HEK293T (cell line): ENCODE measurements at regions not wholly inside any gene's neighbourhood (a gene's known extent, or its start where the extent isn't known, plus 50 kb on each side); places are given as distances from the start of the nearest gene placed in this dataset.

Experiments used
- CTCF ChIA-PET: fragments of 350-600 bp; formaldehyde crosslinking; extraction: SDS; loops from one replicate; lab custom pipeline; 2021; ENCODE audit warnings: antibody characterized with exemption, inconsistent platforms; lab: Yijun Ruan, JAX
- POLR2A ChIA-PET: fragments of 350-600 bp; formaldehyde crosslinking; extraction: SDS; loops from one replicate; lab custom pipeline; 2020; ENCODE audit warnings: antibody characterized with exemption, inconsistent platforms; lab: Yijun Ruan, JAX
- DNase-seq: peaks from one replicate; pipeline ENCODE4 v3.0.0; 2012; ENCODE audit warnings: mixed read lengths; ENCODE audit errors: extremely low spot score
- ARNT ChIP-seq: fragments of 450-650 bp; IDR thresholded peaks from 2 replicates; pipeline ENCODE4 v1.6.1; 2017; ENCODE audit warnings: mild to moderate bottlenecking
- BHLHE40 ChIP-seq: fragments of 450-650 bp; IDR thresholded peaks from 2 replicates; pipeline ENCODE4 v1.6.1; 2016; ENCODE audit warnings: mild to moderate bottlenecking, moderate library complexity, borderline replicate concordance
- CTBP1 ChIP-seq: fragments of 450-650 bp; IDR thresholded peaks from 2 replicates; pipeline ENCODE4 v1.6.1; 2016; ENCODE audit warnings: borderline replicate concordance
- ELF4 ChIP-seq: fragments of 450-650 bp; IDR thresholded peaks from 2 replicates; pipeline ENCODE4 v1.6.1; 2017; ENCODE audit warnings: antibody characterized with exemption
- FOXA1 ChIP-seq: fragments of 450-650 bp; IDR thresholded peaks from 2 replicates; pipeline ENCODE4 v1.6.1; 2016; ENCODE audit warnings: mild to moderate bottlenecking
- FOXK2 ChIP-seq: fragments of 450-650 bp; IDR thresholded peaks from 2 replicates; pipeline ENCODE4 v1.6.1; 2016; ENCODE audit warnings: mild to moderate bottlenecking
- FOXM1 ChIP-seq: fragments of 450-650 bp; IDR thresholded peaks from 2 replicates; pipeline ENCODE4 v1.6.1; 2017; ENCODE audit warnings: mild to moderate bottlenecking, borderline replicate concordance
- HDGF ChIP-seq: fragments of 450-650 bp; IDR thresholded peaks from 2 replicates; pipeline ENCODE4 v1.6.1; 2017; ENCODE audit warnings: antibody characterized with exemption, borderline replicate concordance
- L3MBTL2 ChIP-seq: fragments of 450-650 bp; conservative IDR thresholded peaks from 2 replicates; pipeline ENCODE4 v1.6.1; 2016; ENCODE audit warnings: mild to moderate bottlenecking
- LEF1 ChIP-seq: fragments of 450-650 bp; IDR thresholded peaks from 2 replicates; pipeline ENCODE4 v1.6.1; 2017; ENCODE audit warnings: mild to moderate bottlenecking, borderline replicate concordance
- NFRKB ChIP-seq: fragments of 450-650 bp; IDR thresholded peaks from 2 replicates; pipeline ENCODE4 v1.6.1; 2016; ENCODE audit warnings: mild to moderate bottlenecking, moderate library complexity
- SP1 ChIP-seq: fragments of 450-650 bp; IDR thresholded peaks from 2 replicates; pipeline ENCODE4 v1.6.1; 2017
- SUZ12 ChIP-seq: fragments of 450-650 bp; IDR thresholded peaks from 2 replicates; pipeline ENCODE4 v1.6.1; 2016; ENCODE audit warnings: mild to moderate bottlenecking
- TARDBP ChIP-seq: fragments of 450-650 bp; IDR thresholded peaks from 2 replicates; pipeline ENCODE4 v1.6.1; 2016
- ZNF384 ChIP-seq: fragments of 450-650 bp; IDR thresholded peaks from 2 replicates; pipeline ENCODE4 v1.6.1; 2016
- TF ChIP-seq, protein P1 (sequence below): fragments of 450-650 bp; IDR thresholded peaks from 2 replicates; pipeline ENCODE4 v1.6.1; 2016

DNA sequence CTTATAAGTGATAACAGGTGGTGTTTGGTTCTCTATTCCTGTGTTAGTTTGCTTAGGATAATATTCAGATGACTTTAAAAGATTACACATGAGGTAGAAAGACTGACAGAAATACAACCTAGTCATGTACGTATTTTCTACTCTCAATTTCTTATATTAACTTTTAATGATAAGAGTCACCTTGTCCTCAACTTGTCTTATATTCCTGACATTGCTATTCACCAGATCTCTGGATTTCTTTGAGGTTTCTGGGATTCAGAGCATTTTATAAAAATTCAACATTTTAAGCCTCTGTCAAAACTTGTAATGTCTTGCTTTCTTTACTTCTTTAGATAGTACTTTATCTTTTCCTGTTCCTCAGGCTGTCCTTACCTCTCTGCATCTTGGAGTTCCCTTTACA lies 234.2 kb downstream of the TBX15 start:
- no peak for DNase-seq
- TF ChIP-seq ZNF384 (no peak), HDGF (no peak), BHLHE40 (no peak)
- ChIA-PET CTCF (no interaction called here), POLR2A (no interaction called here)

DNA sequence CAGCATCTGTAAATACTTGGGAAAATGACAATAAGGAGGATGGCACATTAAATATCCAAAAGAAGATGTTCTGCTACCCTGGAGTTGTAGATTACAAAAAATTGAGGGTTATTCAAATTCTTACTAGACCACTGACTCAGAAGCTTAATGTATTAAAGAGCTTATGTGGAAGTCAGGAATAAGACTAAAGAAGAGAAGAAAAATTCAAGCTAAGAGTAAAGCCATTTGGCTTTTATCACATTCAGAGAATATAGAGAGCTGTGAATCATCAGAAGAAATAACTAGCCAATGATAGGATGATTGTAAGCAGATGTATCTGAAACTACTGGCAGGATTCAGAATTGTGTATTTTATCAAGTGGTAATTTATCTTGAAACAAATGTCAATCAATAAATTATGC lies 237.0 kb downstream of the TBX15 start:
- CTCF ChIA-PET, result no interaction called here
- no peak for DNase-seq

DNA sequence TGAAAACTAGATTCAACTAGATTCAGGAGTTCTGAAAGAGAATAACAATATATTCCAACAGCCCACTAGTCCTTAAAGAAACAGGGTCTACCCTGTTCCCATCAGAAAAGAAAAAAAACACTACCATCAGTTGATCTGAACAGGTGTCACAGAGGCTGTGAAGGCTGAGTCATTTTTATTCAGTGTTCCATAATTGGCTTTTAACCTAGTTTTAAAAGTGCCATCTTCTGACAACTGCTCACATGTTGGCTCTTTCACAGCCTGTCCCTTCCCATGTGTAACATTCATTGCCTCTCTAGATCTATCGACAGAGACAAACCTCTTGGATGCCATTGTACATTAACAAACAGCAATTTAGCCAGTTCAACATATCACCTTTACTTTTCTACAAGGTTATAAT lies 243.7 kb downstream of the TBX15 start:
- POLR2A ChIA-PET, result no interaction called here
- DNase-seq, result no peak
- TF ChIP-seq CTBP1 (no peak), NFRKB (no peak), TARDBP (no peak), SUZ12 (no peak), FOXA1 (no peak), HDGF (no peak), ELF4 (no peak), BHLHE40 (no peak), ARNT (no peak), FOXM1 (no peak)
- CTCF ChIA-PET, result no interaction called here

More for the DNA sequence above, 237.0 kb downstream of the TBX15 start:
- no peak for TF ChIP-seq TARDBP
- TF ChIP-seq FOXK2, result no peak
- TF ChIP-seq SUZ12, result no peak
- TF ChIP-seq ARNT, result no peak
- no peak for TF ChIP-seq HDGF
- no peak for TF ChIP-seq FOXA1
- no peak for TF ChIP-seq ZNF384
- TF ChIP-seq ELF4, result no peak
- no peak for TF ChIP-seq NFRKB
- TF ChIP-seq SP1, result no peak
- no peak for TF ChIP-seq FOXM1
- POLR2A ChIA-PET, result no interaction called here

DNA sequence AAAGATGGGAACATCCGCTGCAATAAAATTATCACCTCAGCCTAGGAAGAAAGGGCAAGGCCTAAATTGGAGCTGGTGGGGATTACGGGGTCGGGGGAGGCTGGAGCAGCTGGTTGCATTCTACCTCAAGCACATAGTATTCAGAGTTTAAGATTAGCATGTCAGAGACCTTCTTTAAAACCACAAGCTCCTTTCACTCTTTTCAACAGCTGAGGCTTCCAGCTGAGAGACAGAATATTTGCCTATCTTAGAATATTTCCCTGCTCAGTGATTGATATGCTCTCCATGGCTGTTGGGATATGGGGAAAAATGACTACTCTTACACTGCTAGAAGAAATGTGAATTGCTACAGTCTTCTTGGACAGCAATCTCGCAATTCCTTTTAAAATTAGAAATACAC lies 248.6 kb downstream of the TBX15 start:
- TF ChIP-seq HDGF (no peak), NFRKB (no peak), ZNF384 (no peak), ELF4 (no peak), TARDBP (no peak), L3MBTL2 (no peak), ARNT (no peak), LEF1 (no peak)
- TF ChIP-seq, protein P1, sequence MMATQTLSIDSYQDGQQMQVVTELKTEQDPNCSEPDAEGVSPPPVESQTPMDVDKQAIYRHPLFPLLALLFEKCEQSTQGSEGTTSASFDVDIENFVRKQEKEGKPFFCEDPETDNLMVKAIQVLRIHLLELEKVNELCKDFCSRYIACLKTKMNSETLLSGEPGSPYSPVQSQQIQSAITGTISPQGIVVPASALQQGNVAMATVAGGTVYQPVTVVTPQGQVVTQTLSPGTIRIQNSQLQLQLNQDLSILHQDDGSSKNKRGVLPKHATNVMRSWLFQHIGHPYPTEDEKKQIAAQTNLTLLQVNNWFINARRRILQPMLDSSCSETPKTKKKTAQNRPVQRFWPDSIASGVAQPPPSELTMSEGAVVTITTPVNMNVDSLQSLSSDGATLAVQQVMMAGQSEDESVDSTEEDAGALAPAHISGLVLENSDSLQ, result no peak
- ChIA-PET POLR2A (no interaction called here), CTCF (no interaction called here)
- no peak for DNase-seq

DNA sequence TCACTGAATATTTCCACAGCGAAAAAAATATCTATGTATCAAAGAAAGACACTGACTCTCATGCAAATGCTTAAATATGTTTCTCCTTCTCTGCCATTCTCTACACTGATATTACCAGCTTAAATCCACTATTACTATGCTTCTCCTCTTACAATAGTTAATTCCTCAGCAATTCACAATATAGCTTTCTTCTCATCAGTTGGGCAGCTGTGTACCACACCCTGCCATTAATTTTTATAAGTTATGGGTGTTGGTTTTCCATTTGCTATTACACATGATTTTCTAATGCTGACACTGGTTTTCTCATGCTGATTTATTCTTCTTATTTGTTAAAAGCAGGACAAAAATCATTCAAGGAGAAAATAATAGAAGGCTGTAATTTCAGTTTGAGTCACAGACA lies 251.8 kb downstream of the TBX15 start:
- POLR2A ChIA-PET, result no interaction called here

DNA sequence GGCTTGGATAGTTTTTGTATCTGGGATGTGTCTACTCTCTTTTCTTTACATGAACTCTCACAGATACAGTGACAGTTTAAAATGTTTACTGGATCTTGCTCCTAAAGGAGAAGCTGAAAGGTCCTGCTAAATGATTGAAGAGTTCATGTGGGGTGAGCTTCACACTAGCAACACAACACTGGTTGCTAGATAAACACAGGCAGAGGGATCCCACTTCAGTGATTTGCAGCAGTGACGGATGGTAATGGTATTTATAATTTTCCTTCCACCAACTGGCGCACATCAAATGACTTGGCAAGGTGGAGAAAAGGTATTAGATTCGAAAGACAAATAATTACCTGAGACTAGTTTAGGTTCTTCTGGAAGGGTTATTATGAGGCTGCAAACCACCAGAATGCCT lies 270.2 kb downstream of the TBX15 start:
- POLR2A ChIA-PET, result no interaction called here
- no peak for TF ChIP-seq SP1
- TF ChIP-seq BHLHE40, result no peak
- no peak for DNase-seq
- CTCF ChIA-PET, result no interaction called here

More for the DNA sequence above, 251.8 kb downstream of the TBX15 start:
- DNase-seq, result no peak
- TF ChIP-seq, protein P1, result no peak
- TF ChIP-seq FOXK2 (no peak), HDGF (no peak), ELF4 (no peak), FOXA1 (no peak), BHLHE40 (no peak), SUZ12 (no peak)
- CTCF ChIA-PET, result no interaction called here

DNA sequence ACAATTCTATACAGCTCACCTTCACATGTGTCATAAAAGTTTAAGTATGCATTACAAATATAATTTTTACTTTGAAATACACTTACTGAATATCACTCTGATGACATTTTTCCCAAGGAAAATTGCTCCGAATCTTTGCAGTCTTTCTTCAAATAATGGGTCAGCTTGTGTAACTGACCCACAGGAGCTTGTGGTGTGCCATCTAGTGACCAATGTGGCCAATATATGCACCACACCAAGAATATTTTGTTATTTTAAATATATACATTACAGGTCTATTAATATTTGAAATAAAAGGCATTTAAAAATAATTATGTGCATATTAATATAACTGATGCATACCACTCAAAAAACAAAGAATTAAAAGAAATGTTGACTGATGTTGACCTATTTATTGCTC lies 271.4 kb downstream of the TBX15 start:
- POLR2A ChIA-PET, result no interaction called here

DNA sequence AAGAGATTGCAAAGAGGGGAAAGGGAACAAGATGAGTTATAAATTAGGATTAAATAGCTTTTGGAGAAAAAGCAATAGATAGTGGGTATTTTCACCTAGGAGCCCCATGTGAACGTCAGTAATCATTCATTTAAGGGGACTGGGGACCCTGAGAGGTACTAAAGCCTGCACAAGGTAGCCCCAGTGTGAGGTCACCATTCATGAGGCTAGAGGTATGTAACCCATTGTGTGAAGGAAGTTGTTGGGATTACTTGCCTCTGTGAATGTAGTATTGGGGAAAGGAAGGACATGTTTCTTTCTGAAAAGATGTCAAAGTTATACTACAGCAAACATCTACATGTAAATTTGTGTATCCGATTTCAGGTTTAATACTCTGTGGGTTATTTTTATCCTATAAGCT lies 276.8 kb downstream of the TBX15 start:
- TF ChIP-seq ZNF384 (no peak), L3MBTL2 (no peak), FOXA1 (no peak), SUZ12 (no peak), CTBP1 (no peak), TARDBP (no peak), SP1 (no peak), FOXK2 (no peak), BHLHE40 (no peak), ELF4 (no peak), NFRKB (no peak), ARNT (no peak), LEF1 (no peak), HDGF (no peak), FOXM1 (no peak)
- TF ChIP-seq, protein P1, result no peak
- CTCF ChIA-PET, result no interaction called here
- no peak for DNase-seq
- POLR2A ChIA-PET, result no interaction called here

More for the DNA sequence above, 271.4 kb downstream of the TBX15 start:
- CTCF ChIA-PET, result no interaction called here
- no peak for DNase-seq
- TF ChIP-seq, protein P1, result no peak
- TF ChIP-seq ELF4 (no peak), FOXK2 (no peak), BHLHE40 (no peak)
